Kidney epithelial cell (primary cell): ENCODE measurements at regions not wholly inside any gene's neighbourhood (a gene's known extent, or its start where the extent isn't known, plus 50 kb on each side); places are given as distances from the start of the nearest gene placed in this dataset.

Experiments used
- DNase-seq: peaks from one replicate; pipeline ENCODE4 v3.0.0-alpha.2; 2010; ENCODE audit warnings: low read depth
- H3K27me3 ChIP-seq: 2 replicates; pipeline ENCODE4 v1.6.0; 2011; ENCODE audit warnings: low read length; ENCODE audit not compliant: control insufficient read depth, insufficient read depth
- H3K36me3 ChIP-seq: 2 replicates; pipeline ENCODE4 v1.5.1; 2011; ENCODE audit warnings: low read length; ENCODE audit not compliant: control insufficient read depth, insufficient read depth
- H3K4me3 ChIP-seq: 2 replicates; pipeline ENCODE4 v1.5.1; 2011; ENCODE audit warnings: low read depth, mild to moderate bottlenecking, control low read depth, low read length
- TF ChIP-seq, protein P1 (sequence below): IDR thresholded peaks from 2 replicates; pipeline ENCODE4 v1.5.1; 2011; ENCODE audit warnings: mild to moderate bottlenecking, moderate library complexity, low read length, control low read depth, inconsistent platforms; ENCODE audit not compliant: insufficient read depth, poor library complexity, severe bottlenecking

- Histone ChIP-seq H3K36me3 (no peaks in the 10 kb centered on the region), H3K27me3 (no peaks in the 10 kb centered on the region), H3K4me3 (no peak overlapping the region)
- no peak for DNase-seq
- TF ChIP-seq, protein P1, sequence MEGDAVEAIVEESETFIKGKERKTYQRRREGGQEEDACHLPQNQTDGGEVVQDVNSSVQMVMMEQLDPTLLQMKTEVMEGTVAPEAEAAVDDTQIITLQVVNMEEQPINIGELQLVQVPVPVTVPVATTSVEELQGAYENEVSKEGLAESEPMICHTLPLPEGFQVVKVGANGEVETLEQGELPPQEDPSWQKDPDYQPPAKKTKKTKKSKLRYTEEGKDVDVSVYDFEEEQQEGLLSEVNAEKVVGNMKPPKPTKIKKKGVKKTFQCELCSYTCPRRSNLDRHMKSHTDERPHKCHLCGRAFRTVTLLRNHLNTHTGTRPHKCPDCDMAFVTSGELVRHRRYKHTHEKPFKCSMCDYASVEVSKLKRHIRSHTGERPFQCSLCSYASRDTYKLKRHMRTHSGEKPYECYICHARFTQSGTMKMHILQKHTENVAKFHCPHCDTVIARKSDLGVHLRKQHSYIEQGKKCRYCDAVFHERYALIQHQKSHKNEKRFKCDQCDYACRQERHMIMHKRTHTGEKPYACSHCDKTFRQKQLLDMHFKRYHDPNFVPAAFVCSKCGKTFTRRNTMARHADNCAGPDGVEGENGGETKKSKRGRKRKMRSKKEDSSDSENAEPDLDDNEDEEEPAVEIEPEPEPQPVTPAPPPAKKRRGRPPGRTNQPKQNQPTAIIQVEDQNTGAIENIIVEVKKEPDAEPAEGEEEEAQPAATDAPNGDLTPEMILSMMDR = no peak
Observed at GRCh38 chr3:102733791-102734563, 299.2 kb downstream of the ZPLD1 start.

GRCh38 chr3:102735311-102735710 lies 300.5 kb downstream of the ZPLD1 start:
- H3K36me3 ChIP-seq = no peaks in the 10 kb centered on the region
- TF ChIP-seq, protein P1 = no peak
- H3K27me3 ChIP-seq = no peaks in the 10 kb centered on the region
- DNase-seq = no peak
- H3K4me3 ChIP-seq = no peak overlapping the region

DNA sequence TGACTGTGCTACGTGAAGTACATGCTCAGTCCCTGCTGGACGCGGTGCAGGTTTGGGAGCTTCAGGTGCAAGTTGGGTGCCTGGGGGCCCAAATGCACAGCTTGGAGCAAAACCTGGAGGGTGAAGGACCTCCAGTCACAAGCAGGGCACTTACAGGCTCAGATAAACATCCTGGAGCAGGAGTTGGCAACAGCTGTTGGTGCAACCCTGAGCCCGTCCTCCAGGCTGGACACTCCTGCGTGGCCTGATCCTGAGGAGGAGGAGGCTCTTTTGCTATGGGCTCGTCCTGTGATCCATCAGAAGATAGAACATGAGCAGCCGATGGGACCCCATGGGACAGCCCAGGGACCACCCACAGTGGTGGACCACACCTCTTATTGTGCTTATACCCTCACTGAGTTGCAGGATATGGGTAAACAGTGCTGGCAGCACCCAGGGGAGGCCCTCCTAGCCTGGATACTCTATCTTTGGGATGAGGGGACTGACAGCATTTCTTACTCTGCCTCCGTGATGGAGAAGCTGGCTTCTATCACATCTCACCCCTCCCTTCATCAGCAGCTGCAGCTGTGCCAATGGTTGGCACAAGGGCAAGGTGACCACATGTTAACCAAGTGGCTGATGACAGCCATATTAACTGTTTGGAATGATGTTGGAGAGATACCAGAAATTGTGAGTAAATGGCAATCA lies 301.6 kb downstream of the ZPLD1 start:
- TF ChIP-seq, protein P1 = no peak
- Histone ChIP-seq H3K27me3 (no peaks in the 10 kb centered on the region), H3K36me3 (no peaks in the 10 kb centered on the region), H3K4me3 (no peak overlapping the region)
- no peak for DNase-seq

DNA sequence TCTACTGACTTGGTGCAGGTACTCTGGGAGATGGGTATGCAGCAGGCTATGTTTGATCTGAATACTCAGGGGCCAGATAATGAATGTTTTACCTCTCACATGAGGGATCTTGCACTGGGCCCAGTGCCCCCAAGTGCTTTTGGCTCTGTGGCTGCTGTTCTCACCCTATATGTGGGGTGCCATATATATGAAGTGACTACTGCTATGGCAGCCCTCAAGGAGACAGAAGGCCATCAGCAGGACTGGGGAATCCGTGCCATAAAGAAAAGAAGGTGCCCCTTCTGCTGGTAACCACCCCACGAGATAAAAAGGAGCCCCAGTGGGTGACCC lies 302.1 kb downstream of the ZPLD1 start:
- no peaks in the 10 kb centered on the region for H3K36me3 ChIP-seq
- DNase-seq = no peak
- TF ChIP-seq, protein P1 = no peak
- H3K27me3 ChIP-seq = no peaks in the 10 kb centered on the region
- H3K4me3 ChIP-seq = no peak overlapping the region

DNA sequence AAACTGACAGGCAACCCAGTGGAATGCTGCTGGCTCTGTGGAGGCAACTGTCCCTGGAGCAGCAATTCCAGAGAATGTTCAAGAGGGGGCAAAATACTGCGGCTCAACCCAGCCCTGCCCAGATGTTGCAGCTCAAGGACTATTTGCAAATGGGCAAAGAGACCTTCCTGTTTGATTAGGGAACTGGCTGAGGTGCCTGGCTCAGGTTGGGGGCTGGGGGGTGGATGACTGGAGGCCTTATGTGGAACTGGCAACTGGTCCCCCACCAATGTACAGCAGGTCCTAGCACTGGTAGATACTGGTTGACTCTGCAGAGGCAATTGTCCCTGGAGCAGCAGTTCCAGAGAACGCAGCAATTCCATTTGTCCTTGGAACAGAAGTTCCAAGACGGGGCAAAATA lies 302.5 kb downstream of the ZPLD1 start:
- Histone ChIP-seq H3K27me3 (no peaks in the 10 kb centered on the region), H3K4me3 (no peak overlapping the region), H3K36me3 (no peaks in the 10 kb centered on the region)
- TF ChIP-seq, protein P1 = no peak
- DNase-seq = no peak
